Astrocyte (in vitro differentiated cells and primary cell): ENCODE measurements at regions not wholly inside any gene's neighbourhood (a gene's known extent, or its start where the extent isn't known, plus 50 kb on each side); places are given as distances from the start of the nearest gene placed in this dataset.

Source experiments
- DNase-seq: peaks from one replicate; pipeline ENCODE4 v3.0.0-alpha.2; 2010; ENCODE audit warnings: low read depth
- FAIRE-seq: peaks from 2 replicates; lab custom pipeline; 2011; peaks lifted over from hg19 to GRCh38; lab: Jason Lieb, UNC
- H2AFZ ChIP-seq: 2 replicates; pipeline ENCODE4 v1.6.0; 2012; ENCODE audit warnings: low read depth, low read length, inconsistent platforms
- H3K27ac ChIP-seq: 2 replicates; pipeline ENCODE4 v1.5.1; 2011; ENCODE audit warnings: low read depth, low read length, inconsistent platforms
- H3K27me3 ChIP-seq: 2 replicates; pipeline ENCODE4 v1.6.0; 2011; ENCODE audit warnings: low read length, inconsistent platforms; ENCODE audit not compliant: insufficient read depth
- H3K36me3 ChIP-seq: 2 replicates; pipeline ENCODE4 v1.5.1; 2011; ENCODE audit warnings: low read length, inconsistent platforms; ENCODE audit not compliant: insufficient read depth
- H3K4me1 ChIP-seq: 2 replicates; pipeline ENCODE4 v1.5.1; 2011; ENCODE audit warnings: low read length, inconsistent platforms; ENCODE audit not compliant: insufficient read depth
- H3K4me2 ChIP-seq: 2 replicates; pipeline ENCODE4 v1.6.0; 2012; ENCODE audit warnings: low read length, inconsistent platforms
- H3K4me3 ChIP-seq: 2 replicates; pipeline ENCODE4 v1.5.1; 2011; ENCODE audit warnings: low read depth, mild to moderate bottlenecking, low read length, inconsistent platforms; ENCODE audit not compliant: insufficient read depth
- H3K79me2 ChIP-seq: 2 replicates; pipeline ENCODE4 v1.6.0; 2012; ENCODE audit warnings: mild to moderate bottlenecking, low read length, inconsistent platforms; ENCODE audit not compliant: insufficient read depth
- H3K9ac ChIP-seq: 2 replicates; pipeline ENCODE4 v1.6.0; 2012; ENCODE audit warnings: mild to moderate bottlenecking, low read length, inconsistent platforms
- H3K9me3 ChIP-seq: 2 replicates; pipeline ENCODE4 v1.5.1; 2012; ENCODE audit warnings: low read depth, mild to moderate bottlenecking, low read length, inconsistent platforms; ENCODE audit not compliant: insufficient read depth
- H4K20me1 ChIP-seq: 2 replicates; pipeline ENCODE4 v1.6.0; 2012; ENCODE audit warnings: low read length, inconsistent platforms; ENCODE audit not compliant: insufficient read depth
- H3K27ac Mint-ChIP-seq: one replicate; pipeline ENCODE4 v1.8.0; 2021; ENCODE audit warnings: mild to moderate bottlenecking, mixed read lengths; ENCODE audit not compliant: unreplicated experiment
- H3K27me3 Mint-ChIP-seq: one replicate; pipeline ENCODE4 v1.8.0; 2021; ENCODE audit warnings: low read depth, mixed read lengths; ENCODE audit not compliant: unreplicated experiment
- H3K36me3 Mint-ChIP-seq: one replicate; pipeline ENCODE4 v1.8.0; 2021; ENCODE audit warnings: low read depth, mixed read lengths; ENCODE audit not compliant: unreplicated experiment
- H3K4me1 Mint-ChIP-seq: one replicate; pipeline ENCODE4 v1.8.0; 2021; ENCODE audit warnings: low read depth, mixed read lengths; ENCODE audit not compliant: unreplicated experiment
- H3K4me3 Mint-ChIP-seq: one replicate; pipeline ENCODE4 v1.8.0; 2021; ENCODE audit warnings: mild to moderate bottlenecking, moderate library complexity, mixed read lengths; ENCODE audit not compliant: unreplicated experiment
- H3K9me3 Mint-ChIP-seq: one replicate; pipeline ENCODE4 v1.8.0; 2021; ENCODE audit warnings: mild to moderate bottlenecking, mixed read lengths; ENCODE audit not compliant: unreplicated experiment
- EZH2 ChIP-seq: IDR thresholded peaks from 2 replicates; pipeline ENCODE4 v1.6.1; 2012; ENCODE audit warnings: mild to moderate bottlenecking, low read length, inconsistent platforms; ENCODE audit not compliant: insufficient read depth
- TF ChIP-seq, protein P1 (sequence below): IDR thresholded peaks from 2 replicates; pipeline ENCODE4 v1.5.1; 2011; ENCODE audit warnings: low read depth, mild to moderate bottlenecking, inconsistent platforms, low read length, moderate library complexity; ENCODE audit not compliant: insufficient read depth

DNA sequence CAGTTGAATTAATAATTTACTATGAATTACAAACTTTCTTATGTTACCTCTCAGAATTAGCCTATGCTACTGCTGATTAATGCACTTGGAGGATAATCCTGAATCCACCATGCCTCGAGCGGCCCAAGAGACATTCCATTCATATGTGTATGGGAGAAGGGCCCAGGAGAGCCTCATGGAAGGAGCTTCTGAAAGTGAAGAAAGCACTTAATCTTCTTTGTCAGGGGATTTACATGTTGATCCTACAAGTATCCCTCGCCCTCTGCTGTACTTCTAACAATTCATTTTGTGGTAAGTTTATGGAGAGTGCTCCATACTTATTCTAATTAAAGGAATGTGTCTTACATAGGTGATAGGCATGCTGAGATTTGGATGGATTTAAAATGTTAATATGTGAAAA, 1189.1 kb upstream of the NXPH2 start:
- no peak overlapping the region for H2AFZ ChIP-seq
- H3K36me3 Mint-ChIP-seq = no peaks in the 10 kb centered on the region

DNA sequence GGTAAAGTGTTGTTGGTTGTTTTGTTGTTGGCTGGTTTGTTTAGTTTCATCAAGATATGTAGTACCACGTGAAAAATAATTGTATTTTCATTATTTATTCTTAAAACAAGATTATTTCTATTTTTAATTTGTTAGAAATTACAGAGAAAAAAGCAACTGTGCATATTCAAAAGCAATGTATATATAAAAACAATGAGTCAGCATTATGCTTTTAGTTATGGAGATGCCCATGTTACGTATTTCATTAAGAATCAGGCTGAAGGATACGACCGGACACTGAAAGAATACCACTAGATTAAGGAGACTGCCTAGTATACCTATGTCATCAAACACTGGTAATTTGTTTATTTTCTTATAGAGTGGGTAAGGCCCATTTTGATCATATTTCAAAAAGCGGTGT, 1188.4 kb upstream of the NXPH2 start:
- no peaks in the 10 kb centered on the region for H3K79me2 ChIP-seq
- no peaks in the 10 kb centered on the region for H3K27me3 ChIP-seq
- no peak overlapping the region for H3K27ac ChIP-seq
- H3K4me2 ChIP-seq = no peak overlapping the region
- H2AFZ ChIP-seq = no peak overlapping the region
- H3K9me3 ChIP-seq = no peaks in the 10 kb centered on the region
- no peak for FAIRE-seq
- H3K4me3 Mint-ChIP-seq = no peak overlapping the region
- no peaks in the 10 kb centered on the region for H3K4me1 ChIP-seq
- DNase-seq = no peak
- H3K9me3 Mint-ChIP-seq = no peaks in the 10 kb centered on the region
- H3K4me3 ChIP-seq = no peak overlapping the region
- TF ChIP-seq, protein P1, sequence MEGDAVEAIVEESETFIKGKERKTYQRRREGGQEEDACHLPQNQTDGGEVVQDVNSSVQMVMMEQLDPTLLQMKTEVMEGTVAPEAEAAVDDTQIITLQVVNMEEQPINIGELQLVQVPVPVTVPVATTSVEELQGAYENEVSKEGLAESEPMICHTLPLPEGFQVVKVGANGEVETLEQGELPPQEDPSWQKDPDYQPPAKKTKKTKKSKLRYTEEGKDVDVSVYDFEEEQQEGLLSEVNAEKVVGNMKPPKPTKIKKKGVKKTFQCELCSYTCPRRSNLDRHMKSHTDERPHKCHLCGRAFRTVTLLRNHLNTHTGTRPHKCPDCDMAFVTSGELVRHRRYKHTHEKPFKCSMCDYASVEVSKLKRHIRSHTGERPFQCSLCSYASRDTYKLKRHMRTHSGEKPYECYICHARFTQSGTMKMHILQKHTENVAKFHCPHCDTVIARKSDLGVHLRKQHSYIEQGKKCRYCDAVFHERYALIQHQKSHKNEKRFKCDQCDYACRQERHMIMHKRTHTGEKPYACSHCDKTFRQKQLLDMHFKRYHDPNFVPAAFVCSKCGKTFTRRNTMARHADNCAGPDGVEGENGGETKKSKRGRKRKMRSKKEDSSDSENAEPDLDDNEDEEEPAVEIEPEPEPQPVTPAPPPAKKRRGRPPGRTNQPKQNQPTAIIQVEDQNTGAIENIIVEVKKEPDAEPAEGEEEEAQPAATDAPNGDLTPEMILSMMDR = no peak
- no peak for TF ChIP-seq EZH2
- no peak overlapping the region for H3K27ac Mint-ChIP-seq
- H3K9ac ChIP-seq = no peak overlapping the region
- no peaks in the 10 kb centered on the region for H3K27me3 Mint-ChIP-seq
- H4K20me1 ChIP-seq = no peaks in the 10 kb centered on the region
- H3K4me1 Mint-ChIP-seq = no peaks in the 10 kb centered on the region
- no peaks in the 10 kb centered on the region for H3K36me3 Mint-ChIP-seq
- H3K36me3 ChIP-seq = no peaks in the 10 kb centered on the region

More for the DNA sequence above, 1189.1 kb upstream of the NXPH2 start:
- Histone ChIP-seq H3K4me2 (no peak overlapping the region), H3K36me3 (no peaks in the 10 kb centered on the region), H3K27me3 (no peaks in the 10 kb centered on the region), H4K20me1 (no peaks in the 10 kb centered on the region), H3K4me1 (no peaks in the 10 kb centered on the region), H3K27ac (no peak overlapping the region), H3K79me2 (no peaks in the 10 kb centered on the region), H3K9me3 (no peaks in the 10 kb centered on the region), H3K4me3 (no peak overlapping the region), H3K9ac (no peak overlapping the region)
- no peak overlapping the region for H3K4me3 Mint-ChIP-seq
- H3K4me1 Mint-ChIP-seq = no peaks in the 10 kb centered on the region
- H3K27ac Mint-ChIP-seq = no peak overlapping the region
- TF ChIP-seq EZH2 = no peak
- TF ChIP-seq, protein P1 = no peak
- no peaks in the 10 kb centered on the region for H3K9me3 Mint-ChIP-seq
- H3K27me3 Mint-ChIP-seq = no peaks in the 10 kb centered on the region
- no peak for DNase-seq
- FAIRE-seq = no peak

DNA sequence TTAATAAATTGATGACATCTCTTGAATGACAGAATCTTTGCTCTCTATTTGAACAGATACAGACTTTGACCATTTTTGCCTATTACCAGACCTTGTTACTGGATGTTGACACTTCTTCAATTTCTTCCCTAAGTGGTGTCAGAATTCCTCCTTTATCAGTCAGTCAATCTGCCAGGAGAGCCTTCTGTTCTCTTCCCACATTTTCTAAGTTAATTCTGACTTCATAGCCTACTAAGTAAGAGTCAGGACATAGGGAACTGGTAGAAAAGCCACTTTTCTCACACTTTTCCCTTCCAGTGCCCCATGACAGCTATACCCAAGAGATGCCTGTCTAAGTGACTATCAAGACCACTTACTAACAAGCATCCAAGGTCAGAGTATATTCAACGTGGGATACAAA, 1187.5 kb upstream of the NXPH2 start:
- Mint-ChIP-seq H3K27me3 (no peaks in the 10 kb centered on the region), H3K4me1 (no peaks in the 10 kb centered on the region), H3K9me3 (no peaks in the 10 kb centered on the region), H3K4me3 (no peak overlapping the region), H3K27ac (no peak overlapping the region), H3K36me3 (no peaks in the 10 kb centered on the region)
- H3K4me3 ChIP-seq = no peak overlapping the region
- FAIRE-seq (no peak), DNase-seq (no peak)
- TF ChIP-seq EZH2 = no peak
- TF ChIP-seq, protein P1 = no peak
- H3K4me2 ChIP-seq = no peak overlapping the region
- no peaks in the 10 kb centered on the region for H3K36me3 ChIP-seq
- no peak overlapping the region for H3K9ac ChIP-seq
- no peak overlapping the region for H2AFZ ChIP-seq
- H3K4me1 ChIP-seq = no peaks in the 10 kb centered on the region
- H3K27ac ChIP-seq = no peak overlapping the region
- H3K79me2 ChIP-seq = no peaks in the 10 kb centered on the region
- H3K27me3 ChIP-seq = no peaks in the 10 kb centered on the region
- no peaks in the 10 kb centered on the region for H4K20me1 ChIP-seq
- H3K9me3 ChIP-seq = no peaks in the 10 kb centered on the region
